ENCODE measurements at regions not wholly inside any gene's neighbourhood (a gene's known extent, or its start where the extent isn't known, plus 50 kb on each side); places are given as distances from the start of the nearest gene placed in this dataset.

- no peak for TF ChIP-seq EZH2 (IDR thresholded peaks at IDR 0.05; ENCODE audit: borderline replicate concordance, low read length)
- TF ChIP-seq, protein P1, sequence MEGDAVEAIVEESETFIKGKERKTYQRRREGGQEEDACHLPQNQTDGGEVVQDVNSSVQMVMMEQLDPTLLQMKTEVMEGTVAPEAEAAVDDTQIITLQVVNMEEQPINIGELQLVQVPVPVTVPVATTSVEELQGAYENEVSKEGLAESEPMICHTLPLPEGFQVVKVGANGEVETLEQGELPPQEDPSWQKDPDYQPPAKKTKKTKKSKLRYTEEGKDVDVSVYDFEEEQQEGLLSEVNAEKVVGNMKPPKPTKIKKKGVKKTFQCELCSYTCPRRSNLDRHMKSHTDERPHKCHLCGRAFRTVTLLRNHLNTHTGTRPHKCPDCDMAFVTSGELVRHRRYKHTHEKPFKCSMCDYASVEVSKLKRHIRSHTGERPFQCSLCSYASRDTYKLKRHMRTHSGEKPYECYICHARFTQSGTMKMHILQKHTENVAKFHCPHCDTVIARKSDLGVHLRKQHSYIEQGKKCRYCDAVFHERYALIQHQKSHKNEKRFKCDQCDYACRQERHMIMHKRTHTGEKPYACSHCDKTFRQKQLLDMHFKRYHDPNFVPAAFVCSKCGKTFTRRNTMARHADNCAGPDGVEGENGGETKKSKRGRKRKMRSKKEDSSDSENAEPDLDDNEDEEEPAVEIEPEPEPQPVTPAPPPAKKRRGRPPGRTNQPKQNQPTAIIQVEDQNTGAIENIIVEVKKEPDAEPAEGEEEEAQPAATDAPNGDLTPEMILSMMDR (IDR thresholded peaks at IDR 0.05; ENCODE audit: low read length) = no peak
Observed at GRCh38 chr2:226086190-226086589, 686.7 kb downstream of the NYAP2 start.

Measured in OCI-LY1 (cell line).